ENCODE measurements at regions not wholly inside any gene's neighbourhood (a gene's known extent, or its start where the extent isn't known, plus 50 kb on each side); places are given as distances from the start of the nearest gene placed in this dataset.

DNA sequence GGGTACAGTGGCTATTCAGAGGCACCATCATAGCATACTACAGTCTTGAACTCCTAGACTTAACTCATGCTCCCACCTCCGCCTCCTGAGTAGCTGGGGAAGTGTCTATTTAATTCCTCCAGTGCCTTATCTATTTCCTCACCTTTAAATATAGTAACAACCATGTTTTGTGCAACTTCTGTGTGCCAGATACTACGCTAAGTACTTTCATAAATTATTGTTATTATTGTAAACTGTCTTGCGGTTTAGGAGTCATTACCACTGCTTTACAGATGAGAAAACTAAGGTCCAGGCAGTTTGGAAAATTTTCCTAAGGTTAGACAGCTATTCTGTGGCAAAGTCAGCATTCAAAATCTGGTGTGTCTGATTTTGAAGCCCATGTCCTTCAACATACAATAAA lies 359.1 kb upstream of the XYLT1 start:
- Histone ChIP-seq H3K9me3 (ENCODE audit: low read depth, low read length) (no peaks in the 10 kb centered on the region), H3K9ac (ENCODE audit: insufficient read length) (no peak overlapping the region), H3K36me3 (ENCODE audit: insufficient read depth, low read length) (no peaks in the 10 kb centered on the region), H3K4me3 (no peak overlapping the region), H3K27ac (no peak overlapping the region)
- TF ChIP-seq FOXP2 (optimal IDR thresholded peaks at IDR 0.05; ENCODE audit: control extremely low read depth, extremely low read length, insufficient read depth) (no peak), POLR2AphosphoS5 (IDR thresholded peaks at IDR 0.05; ENCODE audit: borderline replicate concordance, low read depth, low read length) (no peak), EZH2 (IDR thresholded peaks at IDR 0.05) (no peak)
- no peak for DNase-seq (ENCODE audit: low read depth, low spot score)

- Histone ChIP-seq H3K9ac (ENCODE audit: insufficient read length) (no peak overlapping the region), H3K9me3 (ENCODE audit: low read depth, low read length) (no peaks in the 10 kb centered on the region), H3K4me3 (no peak overlapping the region), H3K36me3 (ENCODE audit: insufficient read depth, low read length) (no peaks in the 10 kb centered on the region), H3K27ac (no peak overlapping the region)
- no peak for TF ChIP-seq EZH2 (IDR thresholded peaks at IDR 0.05)
- no peak for TF ChIP-seq FOXP2 (optimal IDR thresholded peaks at IDR 0.05; ENCODE audit: control extremely low read depth, extremely low read length, insufficient read depth)
- no peak for TF ChIP-seq POLR2AphosphoS5 (IDR thresholded peaks at IDR 0.05; ENCODE audit: borderline replicate concordance, low read depth, low read length)
- no peak for DNase-seq (ENCODE audit: low read depth, low spot score)
Observed at GRCh38 chr16:17828012-17828411, 357.3 kb upstream of the XYLT1 start.

DNA sequence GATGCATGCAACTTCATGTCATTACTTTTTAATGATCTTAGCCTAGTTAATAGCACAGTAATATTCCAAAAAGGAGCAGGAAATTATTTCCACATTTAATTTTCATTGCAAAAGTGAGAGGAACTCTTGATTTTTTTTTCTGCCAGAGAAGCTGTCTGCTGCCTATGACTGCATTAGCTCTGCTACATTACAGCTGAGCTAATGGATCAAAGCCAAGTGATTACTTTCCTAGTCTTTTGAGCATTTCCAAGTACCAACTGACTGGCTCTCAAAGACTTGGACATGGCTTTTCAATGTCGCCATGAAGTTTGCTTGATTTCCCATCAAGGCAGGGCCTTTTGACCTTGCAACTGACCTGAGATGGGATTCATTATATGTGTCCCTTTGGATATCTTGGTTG lies 356.6 kb upstream of the XYLT1 start:
- Histone ChIP-seq H3K27ac (no peak overlapping the region), H3K4me3 (no peak overlapping the region), H3K9me3 (ENCODE audit: low read depth, low read length) (no peaks in the 10 kb centered on the region), H3K36me3 (ENCODE audit: insufficient read depth, low read length) (no peaks in the 10 kb centered on the region), H3K9ac (ENCODE audit: insufficient read length) (no peak overlapping the region)
- no peak for TF ChIP-seq POLR2AphosphoS5 (IDR thresholded peaks at IDR 0.05; ENCODE audit: borderline replicate concordance, low read depth, low read length)
- TF ChIP-seq FOXP2 (optimal IDR thresholded peaks at IDR 0.05; ENCODE audit: control extremely low read depth, extremely low read length, insufficient read depth) = no peak
- TF ChIP-seq EZH2 (IDR thresholded peaks at IDR 0.05) = no peak
- DNase-seq (ENCODE audit: low read depth, low spot score) = no peak

DNA sequence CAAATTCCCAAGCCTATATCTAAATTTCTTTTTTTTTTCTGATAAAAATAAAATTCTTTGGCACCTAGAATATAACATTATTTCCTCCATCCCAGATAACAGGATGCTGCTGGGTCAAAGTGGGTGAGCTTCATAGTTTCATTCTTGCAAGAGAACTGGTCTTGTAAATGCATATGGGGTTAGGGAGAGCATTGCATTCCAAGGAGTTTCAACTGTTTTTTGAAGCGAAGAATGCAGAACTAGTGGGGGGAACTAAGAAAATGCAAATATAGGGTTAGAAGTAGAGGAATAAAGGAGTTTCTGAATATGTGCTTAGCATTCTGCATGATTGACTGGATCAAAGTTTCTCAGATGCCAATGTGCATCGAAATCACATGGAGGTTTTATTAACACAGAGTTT lies 347.2 kb upstream of the XYLT1 start:
- Histone ChIP-seq H3K27ac (no peak overlapping the region), H3K36me3 (ENCODE audit: insufficient read depth, low read length) (no peaks in the 10 kb centered on the region), H3K4me3 (no peak overlapping the region), H3K9ac (ENCODE audit: insufficient read length) (no peak overlapping the region), H3K9me3 (ENCODE audit: low read depth, low read length) (no peaks in the 10 kb centered on the region)
- no peak for DNase-seq (ENCODE audit: low read depth, low spot score)
- TF ChIP-seq FOXP2 (optimal IDR thresholded peaks at IDR 0.05; ENCODE audit: control extremely low read depth, extremely low read length, insufficient read depth) (no peak), EZH2 (IDR thresholded peaks at IDR 0.05) (no peak), POLR2AphosphoS5 (IDR thresholded peaks at IDR 0.05; ENCODE audit: borderline replicate concordance, low read depth, low read length) (no peak)

DNA sequence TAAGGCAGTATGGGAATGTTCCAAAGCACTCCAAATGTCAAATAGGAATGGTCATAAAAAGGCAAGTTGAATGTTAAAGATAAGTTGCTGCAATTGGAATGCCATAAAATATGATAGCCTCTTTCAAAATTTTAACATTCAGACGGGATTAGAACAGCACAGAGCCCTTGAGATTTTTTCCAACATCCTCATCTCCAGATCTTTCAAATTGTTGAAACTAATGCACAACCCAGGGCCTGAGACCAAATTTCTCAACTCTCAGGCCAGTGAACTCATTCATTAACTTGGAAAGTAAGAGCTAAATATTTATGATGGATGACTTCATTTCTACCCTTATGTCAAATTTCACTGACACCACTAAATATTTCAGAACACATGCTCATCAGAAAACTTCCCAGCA lies 346.5 kb upstream of the XYLT1 start:
- DNase-seq (ENCODE audit: low read depth, low spot score) = no peak
- no peaks in the 10 kb centered on the region for H3K9me3 ChIP-seq (ENCODE audit: low read depth, low read length)
- H3K4me3 ChIP-seq = no peak overlapping the region
- no peak overlapping the region for H3K27ac ChIP-seq
- TF ChIP-seq POLR2AphosphoS5 (IDR thresholded peaks at IDR 0.05; ENCODE audit: borderline replicate concordance, low read depth, low read length) = no peak
- TF ChIP-seq EZH2 (IDR thresholded peaks at IDR 0.05) = no peak
- TF ChIP-seq FOXP2 (optimal IDR thresholded peaks at IDR 0.05; ENCODE audit: control extremely low read depth, extremely low read length, insufficient read depth) = no peak
- no peak overlapping the region for H3K9ac ChIP-seq (ENCODE audit: insufficient read length)
- H3K36me3 ChIP-seq (ENCODE audit: insufficient read depth, low read length) = no peaks in the 10 kb centered on the region

- no peak overlapping the region for H3K9ac ChIP-seq (ENCODE audit: insufficient read length)
- DNase-seq (ENCODE audit: low read depth, low spot score) = no peak
- H3K27ac ChIP-seq = no peak overlapping the region
- TF ChIP-seq FOXP2 (optimal IDR thresholded peaks at IDR 0.05; ENCODE audit: control extremely low read depth, extremely low read length, insufficient read depth) = no peak
- no peak for TF ChIP-seq EZH2 (IDR thresholded peaks at IDR 0.05)
- no peak for TF ChIP-seq POLR2AphosphoS5 (IDR thresholded peaks at IDR 0.05; ENCODE audit: borderline replicate concordance, low read depth, low read length)
- no peak overlapping the region for H3K4me3 ChIP-seq
- no peaks in the 10 kb centered on the region for H3K36me3 ChIP-seq (ENCODE audit: insufficient read depth, low read length)
- no peaks in the 10 kb centered on the region for H3K9me3 ChIP-seq (ENCODE audit: low read depth, low read length)
Observed at GRCh38 chr16:17812771-17813170, 342.0 kb upstream of the XYLT1 start.

DNA sequence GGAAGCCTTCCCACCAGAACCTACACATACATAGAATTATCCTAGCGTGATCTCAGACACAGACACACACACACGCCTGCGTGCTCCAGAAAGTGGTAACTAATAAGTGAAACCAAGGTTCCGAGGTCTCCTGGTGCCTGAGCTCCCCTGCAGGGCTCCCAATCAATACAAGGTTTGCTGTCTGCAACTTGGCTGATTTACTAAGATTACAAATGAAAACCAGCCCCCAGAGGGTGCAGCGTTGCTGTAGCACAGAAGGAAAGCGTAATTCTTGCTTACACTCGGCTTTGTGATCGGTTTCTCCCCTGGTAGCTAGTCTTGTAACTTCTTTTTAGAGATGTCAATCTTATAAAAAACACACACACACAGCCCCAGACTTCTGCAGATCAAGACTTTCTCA lies 334.1 kb upstream of the XYLT1 start:
- Histone ChIP-seq H3K27ac (no peak overlapping the region), H3K36me3 (ENCODE audit: insufficient read depth, low read length) (no peaks in the 10 kb centered on the region), H3K9me3 (ENCODE audit: low read depth, low read length) (no peaks in the 10 kb centered on the region), H3K4me3 (no peak overlapping the region), H3K9ac (ENCODE audit: insufficient read length) (no peak overlapping the region)
- TF ChIP-seq FOXP2 (optimal IDR thresholded peaks at IDR 0.05; ENCODE audit: control extremely low read depth, extremely low read length, insufficient read depth) (no peak), EZH2 (IDR thresholded peaks at IDR 0.05) (no peak), POLR2AphosphoS5 (IDR thresholded peaks at IDR 0.05; ENCODE audit: borderline replicate concordance, low read depth, low read length) (no peak)
- no peak for DNase-seq (ENCODE audit: low read depth, low spot score)

GRCh38 chr16:17803625-17804410 lies 333.1 kb upstream of the XYLT1 start:
- Histone ChIP-seq H3K4me3 (no peak overlapping the region), H3K9ac (ENCODE audit: insufficient read length) (no peak overlapping the region)
- TF ChIP-seq POLR2AphosphoS5 (IDR thresholded peaks at IDR 0.05; ENCODE audit: borderline replicate concordance, low read depth, low read length) (no peak), FOXP2 (optimal IDR thresholded peaks at IDR 0.05; ENCODE audit: control extremely low read depth, extremely low read length, insufficient read depth) (no peak), EZH2 (IDR thresholded peaks at IDR 0.05) (no peak)

DNA sequence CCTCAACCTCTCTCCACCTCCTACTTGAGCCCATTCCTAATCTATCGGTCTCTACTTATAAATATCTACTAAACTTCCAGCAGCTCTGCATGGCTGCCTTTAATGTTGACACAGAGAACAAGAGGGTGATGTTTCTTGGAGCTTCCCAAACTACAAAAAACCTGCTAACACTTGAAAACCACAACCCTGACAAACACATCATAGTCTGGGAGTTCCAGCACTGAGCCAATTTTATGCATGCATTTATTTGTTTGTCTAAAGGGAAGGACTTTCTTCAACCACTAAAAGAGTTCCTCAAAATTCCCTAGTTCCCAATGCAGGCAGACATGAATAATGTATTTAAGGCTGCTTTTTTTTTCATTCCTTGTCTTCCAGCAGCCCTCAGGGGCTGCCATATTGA lies 331.8 kb upstream of the XYLT1 start:
- Histone ChIP-seq H3K9ac (ENCODE audit: insufficient read length) (no peak overlapping the region), H3K27ac (no peak overlapping the region), H3K36me3 (ENCODE audit: insufficient read depth, low read length) (no peaks in the 10 kb centered on the region), H3K4me3 (no peak overlapping the region), H3K9me3 (ENCODE audit: low read depth, low read length) (no peaks in the 10 kb centered on the region)
- TF ChIP-seq POLR2AphosphoS5 (IDR thresholded peaks at IDR 0.05; ENCODE audit: borderline replicate concordance, low read depth, low read length) (no peak), FOXP2 (optimal IDR thresholded peaks at IDR 0.05; ENCODE audit: control extremely low read depth, extremely low read length, insufficient read depth) (no peak), EZH2 (IDR thresholded peaks at IDR 0.05) (no peak)
- no peak for DNase-seq (ENCODE audit: low read depth, low spot score)

More at GRCh38 chr16:17803625-17804410, 333.1 kb upstream of the XYLT1 start:
- H3K9me3 ChIP-seq (ENCODE audit: low read depth, low read length) = no peaks in the 10 kb centered on the region
- H3K36me3 ChIP-seq (ENCODE audit: insufficient read depth, low read length) = no peaks in the 10 kb centered on the region
- DNase-seq (ENCODE audit: low read depth, low spot score) = no peak
- no peak overlapping the region for H3K27ac ChIP-seq

Data from SK-N-MC (cell line).